GM21825 (cell line): ENCODE measurements at regions not wholly inside any gene's neighbourhood (a gene's known extent, or its start where the extent isn't known, plus 50 kb on each side); places are given as distances from the start of the nearest gene placed in this dataset.

ENCODE experiments used
- ATAC-seq: cut with Tn5 transposase; IDR thresholded peaks from one replicate; pipeline ENCODE4 v1.9.1; 2021; ENCODE audit warnings: mild to moderate bottlenecking, moderate library complexity; ENCODE audit not compliant: unreplicated experiment

DNA sequence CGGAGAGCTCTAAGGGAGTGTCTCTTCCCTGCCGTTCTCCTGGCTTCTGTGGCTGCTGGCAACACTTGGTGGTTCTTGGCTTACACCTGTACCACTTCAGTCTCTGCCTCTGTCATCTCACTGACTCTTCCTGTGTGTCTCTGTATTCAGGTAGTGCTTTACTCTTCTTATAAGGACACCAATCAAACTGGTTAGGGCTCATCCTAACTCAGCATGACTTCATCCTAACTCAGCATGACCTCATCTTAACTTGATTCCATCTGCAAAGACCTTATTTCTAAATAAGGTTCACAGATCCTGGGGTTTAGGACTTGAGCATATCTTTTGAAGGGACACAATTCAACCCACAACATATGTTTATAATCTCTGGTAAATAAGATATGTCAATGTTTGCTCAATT is 51.6 kb upstream of the DSEL start:
- ATAC-seq: no peak
